Bronchial epithelial cell (primary cell): ENCODE measurements at regions not wholly inside any gene's neighbourhood (a gene's known extent, or its start where the extent isn't known, plus 50 kb on each side); places are given as distances from the start of the nearest gene placed in this dataset.
A peak's percentile ranks its signal among the peaks of the same experiment; 100 is the strongest.

Experiments used
- DNase-seq: peaks from one replicate; pipeline ENCODE4 v3.0.0-alpha.2; 2010; ENCODE audit warnings: low read depth
- FAIRE-seq: peaks from 2 replicates; lab custom pipeline; 2011; peaks lifted over from hg19 to GRCh38; lab: Jason Lieb, UNC
- H3K27me3 ChIP-seq: 2 replicates; pipeline ENCODE4 v1.5.1; 2011; ENCODE audit warnings: low read length; ENCODE audit not compliant: control insufficient read depth, insufficient read depth
- H3K36me3 ChIP-seq: 2 replicates; pipeline ENCODE4 v1.5.1; 2011; ENCODE audit warnings: low read length; ENCODE audit not compliant: control insufficient read depth, insufficient read depth
- H3K4me3 ChIP-seq: 2 replicates; pipeline ENCODE4 v1.5.1; 2011; ENCODE audit warnings: mild to moderate bottlenecking, low read depth, low read length, control low read depth
- TF ChIP-seq, protein P1 (sequence below): IDR thresholded peaks from 2 replicates; pipeline ENCODE4 v1.5.1; 2011; ENCODE audit warnings: mild to moderate bottlenecking, moderate library complexity, low read length, control low read depth, inconsistent platforms; ENCODE audit not compliant: insufficient read depth, severe bottlenecking

DNA sequence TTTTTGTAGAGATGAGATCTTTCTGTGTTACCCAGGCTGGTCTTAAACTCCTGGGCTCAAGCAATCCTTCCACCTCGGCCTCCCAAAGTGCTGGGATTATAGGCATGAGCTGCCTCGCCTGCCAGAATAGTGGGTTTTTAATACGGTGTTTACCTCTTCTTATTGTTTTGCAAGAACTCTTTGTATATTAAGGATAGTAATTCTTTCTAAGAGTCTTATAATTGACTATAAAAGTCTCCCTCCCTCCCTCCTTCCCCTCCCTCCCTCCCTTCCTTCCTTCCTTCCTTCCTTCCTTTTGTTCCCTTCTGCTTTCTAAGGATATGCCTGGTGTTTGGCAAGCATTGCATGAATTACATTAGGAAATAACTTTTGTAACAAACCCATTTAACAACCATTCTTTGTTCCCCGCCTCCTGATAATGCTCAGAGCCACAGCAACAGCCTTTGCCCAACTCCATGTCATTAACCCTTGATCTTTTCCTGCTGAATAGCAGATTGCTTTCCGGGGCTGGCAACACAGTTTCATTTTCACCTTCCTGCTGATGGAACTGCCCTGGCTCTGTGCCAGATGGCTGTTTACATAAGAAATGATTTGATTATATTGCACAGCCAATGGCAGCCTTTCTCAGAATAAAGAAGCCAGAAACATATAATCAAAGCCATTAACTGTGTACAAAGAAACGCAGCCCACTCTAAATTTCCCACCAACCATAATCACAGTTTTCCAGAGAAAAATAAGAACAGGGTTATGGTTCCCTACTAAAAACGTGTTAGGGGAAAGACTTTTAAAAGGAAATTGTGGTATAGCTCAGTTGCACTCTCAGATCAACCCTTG, 143.7 kb upstream of the PTPN1 start:
- DNase-seq: peak; percentile 51
- TF ChIP-seq, protein P1, sequence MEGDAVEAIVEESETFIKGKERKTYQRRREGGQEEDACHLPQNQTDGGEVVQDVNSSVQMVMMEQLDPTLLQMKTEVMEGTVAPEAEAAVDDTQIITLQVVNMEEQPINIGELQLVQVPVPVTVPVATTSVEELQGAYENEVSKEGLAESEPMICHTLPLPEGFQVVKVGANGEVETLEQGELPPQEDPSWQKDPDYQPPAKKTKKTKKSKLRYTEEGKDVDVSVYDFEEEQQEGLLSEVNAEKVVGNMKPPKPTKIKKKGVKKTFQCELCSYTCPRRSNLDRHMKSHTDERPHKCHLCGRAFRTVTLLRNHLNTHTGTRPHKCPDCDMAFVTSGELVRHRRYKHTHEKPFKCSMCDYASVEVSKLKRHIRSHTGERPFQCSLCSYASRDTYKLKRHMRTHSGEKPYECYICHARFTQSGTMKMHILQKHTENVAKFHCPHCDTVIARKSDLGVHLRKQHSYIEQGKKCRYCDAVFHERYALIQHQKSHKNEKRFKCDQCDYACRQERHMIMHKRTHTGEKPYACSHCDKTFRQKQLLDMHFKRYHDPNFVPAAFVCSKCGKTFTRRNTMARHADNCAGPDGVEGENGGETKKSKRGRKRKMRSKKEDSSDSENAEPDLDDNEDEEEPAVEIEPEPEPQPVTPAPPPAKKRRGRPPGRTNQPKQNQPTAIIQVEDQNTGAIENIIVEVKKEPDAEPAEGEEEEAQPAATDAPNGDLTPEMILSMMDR: no peak
- FAIRE-seq: no peak
- no peaks in the 10 kb centered on the region for H3K27me3 ChIP-seq
- H3K36me3 ChIP-seq: no peaks in the 10 kb centered on the region
- H3K4me3 ChIP-seq: no peak overlapping the region

DNA sequence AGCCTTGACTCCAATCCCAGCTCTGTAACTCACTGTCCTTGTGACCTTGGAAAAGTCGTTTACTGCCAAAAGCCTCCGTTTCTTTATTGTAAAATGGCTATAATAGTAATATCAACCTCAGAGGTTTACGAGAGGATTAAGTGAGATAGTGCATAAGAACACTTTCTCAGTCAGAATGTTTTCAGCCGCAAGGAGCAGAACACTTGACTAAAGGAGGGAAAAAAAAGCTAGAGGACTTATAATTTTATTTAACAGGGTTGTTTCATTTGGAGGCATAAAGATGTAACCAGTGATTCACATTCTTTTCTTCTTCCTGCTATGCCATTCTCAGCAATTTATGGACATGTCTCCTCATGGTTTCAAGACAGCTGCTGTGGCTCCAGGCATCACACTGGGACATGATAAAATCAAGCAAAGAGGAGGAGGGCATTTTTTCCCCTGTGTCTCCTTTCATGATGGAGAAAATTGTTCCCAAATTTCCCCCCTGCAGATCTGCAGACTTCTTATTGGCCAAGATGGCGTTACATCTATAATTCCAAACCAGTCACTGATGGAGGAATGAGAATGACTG, 143.0 kb upstream of the PTPN1 start:
- Histone ChIP-seq H3K27me3 (no peaks in the 10 kb centered on the region), H3K36me3 (no peaks in the 10 kb centered on the region), H3K4me3 (no peak overlapping the region)
- DNase-seq (no peak), FAIRE-seq (no peak)
- TF ChIP-seq, protein P1: no peak

DNA sequence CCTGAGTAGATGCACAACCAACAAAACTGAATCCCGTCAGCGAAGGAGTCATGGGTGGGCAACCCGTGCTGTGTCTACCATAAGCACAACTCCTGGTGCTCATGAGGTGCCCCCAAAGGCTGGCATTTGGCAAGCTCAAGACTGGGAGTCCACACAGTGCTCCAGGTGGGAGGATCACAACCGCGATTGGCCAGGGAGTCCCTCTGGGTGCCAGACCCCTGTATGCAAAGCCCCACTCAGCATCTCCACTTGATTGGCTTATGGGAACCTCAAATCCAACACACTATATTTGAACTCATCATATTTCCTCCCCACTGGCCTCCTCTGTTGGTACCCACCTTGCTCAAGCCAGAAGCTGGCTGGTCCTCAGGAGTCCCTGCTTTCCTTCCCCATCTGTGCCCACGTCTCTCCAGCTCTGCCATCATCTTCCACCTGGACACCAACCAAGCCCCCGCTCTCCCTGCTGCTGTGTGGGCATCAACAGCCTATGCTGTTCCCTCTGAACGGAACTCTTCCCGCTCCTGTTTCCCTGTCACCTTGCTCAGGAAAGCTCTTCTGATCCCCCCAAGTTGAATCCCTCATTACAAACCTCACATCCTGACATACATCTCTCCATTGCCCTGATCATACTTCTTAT, 142.3 kb upstream of the PTPN1 start:
- no peaks in the 10 kb centered on the region for H3K36me3 ChIP-seq
- TF ChIP-seq, protein P1: no peak
- FAIRE-seq: no peak
- no peaks in the 10 kb centered on the region for H3K27me3 ChIP-seq
- no peak for DNase-seq
- H3K4me3 ChIP-seq: no peak overlapping the region

DNA sequence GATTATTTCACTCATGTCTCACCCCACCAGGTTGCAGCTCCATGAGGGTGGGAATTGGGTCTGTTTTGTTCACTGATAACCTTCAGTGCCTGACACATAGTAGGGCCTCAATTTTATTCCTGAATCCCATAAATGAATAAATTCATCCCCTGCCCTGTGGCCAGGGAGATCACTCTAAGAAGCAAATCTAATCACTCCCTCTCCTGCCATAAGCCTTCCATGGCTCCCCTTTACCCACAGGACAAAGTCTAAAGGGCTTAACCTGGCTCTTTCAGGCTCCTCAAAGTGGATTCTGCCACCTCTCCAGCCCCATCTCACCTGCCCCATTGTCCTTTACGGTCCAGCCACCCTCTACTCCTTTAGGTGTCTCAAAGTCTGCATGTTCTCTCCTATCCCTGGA, 141.8 kb upstream of the PTPN1 start:
- Histone ChIP-seq H3K27me3 (no peaks in the 10 kb centered on the region), H3K36me3 (no peaks in the 10 kb centered on the region), H3K4me3 (no peak overlapping the region)
- FAIRE-seq (no peak), DNase-seq (no peak)
- TF ChIP-seq, protein P1: no peak

DNA sequence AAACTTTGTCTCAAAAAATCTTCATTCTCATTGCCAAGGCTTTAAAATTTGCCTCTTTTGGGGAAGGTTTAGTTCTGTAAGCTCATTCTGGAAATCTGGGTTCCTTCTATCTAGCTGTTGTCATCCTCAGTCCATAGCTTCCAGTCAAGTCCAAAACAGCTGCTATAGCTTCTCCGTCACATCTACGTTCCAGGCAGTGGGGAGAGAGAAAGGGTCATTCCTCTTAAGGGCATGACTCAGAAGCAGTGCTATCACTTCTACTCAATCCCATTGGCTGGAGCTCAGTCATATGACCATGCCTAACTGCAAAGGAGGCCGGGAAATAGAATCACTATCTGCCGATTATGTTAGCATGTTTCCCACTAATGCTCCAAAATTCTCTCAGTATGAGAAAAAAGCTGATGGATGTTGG, 141.4 kb upstream of the PTPN1 start:
- TF ChIP-seq, protein P1: no peak
- Histone ChIP-seq H3K27me3 (no peaks in the 10 kb centered on the region), H3K36me3 (no peaks in the 10 kb centered on the region), H3K4me3 (no peak overlapping the region)
- FAIRE-seq: no peak
- no peak for DNase-seq
